HepG2 (cell line): ENCODE measurements at regions not wholly inside any gene's neighbourhood (a gene's known extent, or its start where the extent isn't known, plus 50 kb on each side); places are given as distances from the start of the nearest gene placed in this dataset.
"Not testable (repeated sequence)": the region's sequence is repeated elsewhere in the genome, so short reads cannot be mapped to it uniquely, and the experiment has no call there.

ENCODE experiments used
- ATAC-seq: fragments of 200-7000 bp; cut with Tn5 transposase; 3 replicates; pipeline ENCODE4 v1.9.1; 2020; ENCODE audit warnings: mild to moderate bottlenecking, moderate library complexity
- BruUV-seq: library from RNA; stranded (reverse); fragments of 400-500 nt; replicated peaks from 2 replicates; lab custom pipeline; 2021; lab: Mats Ljungman, UMichigan
- CTCF ChIA-PET: fragments of 300-600 bp; formaldehyde crosslinking; extraction: SDS; loops from one replicate; lab custom pipeline; 2021; ENCODE audit warnings: low total read pairs, inconsistent platforms, low intra/inter-chr PET ratio; lab: Yijun Ruan, JAX
- POLR2A ChIA-PET: fragments of 350-600 bp; sonication (Branson Sonifier 250); formaldehyde crosslinking; loops from one replicate; lab custom pipeline; 2020; ENCODE audit warnings: antibody characterized with exemption, inconsistent platforms; lab: Yijun Ruan, JAX
- DNase-seq: peaks from one replicate; pipeline ENCODE4 v3.0.0-alpha.2; 2015; ENCODE audit warnings: low spot score
- FAIRE-seq: peaks from 3 replicates; lab custom pipeline; 2011; peaks lifted over from hg19 to GRCh38; lab: Jason Lieb, UNC
- H2AFZ ChIP-seq: one replicate; pipeline ENCODE4 v1.6.1; 2011; ENCODE audit warnings: low read length, inconsistent platforms
- H3K27ac ChIP-seq: fragments of 300-600 bp; 3 replicates; pipeline ENCODE4 v1.8.0; 2011; ENCODE audit warnings: mixed run types, mild to moderate bottlenecking, mixed read lengths, low read length, inconsistent platforms; ENCODE audit not compliant: insufficient read depth; ENCODE audit errors: extremely low read length
- H3K27me3 ChIP-seq, 2 experiments: fragments of 200-600 bp in 1 of 2; 2 replicates in 1 of 2; 3 replicates in 1 of 2; pipeline versions ENCODE4 v1.6.0 to v1.8.0; 2011; ENCODE audit warnings: low read length in 2 of 2, mild to moderate bottlenecking in 2 of 2, moderate library complexity in 2 of 2, inconsistent platforms in 1 of 2; ENCODE audit not compliant: insufficient read depth in 2 of 2, control insufficient read depth in 1 of 2
- H3K36me3 ChIP-seq, 2 experiments: fragments of 200-600 bp in 1 of 2; replicated peaks in 1 of 2; 2 replicates in 1 of 2; 3 replicates in 1 of 2; pipeline versions ENCODE4 v1.5.1 to v1.8.0; 2011; ENCODE audit warnings: low read length in 2 of 2, inconsistent platforms in 1 of 2; ENCODE audit not compliant: insufficient read depth in 2 of 2, control insufficient read depth in 1 of 2
- H3K4me1 ChIP-seq: 2 replicates; pipeline ENCODE4 v1.5.1; 2012; ENCODE audit warnings: low read length, inconsistent platforms; ENCODE audit not compliant: insufficient read depth
- H3K4me2 ChIP-seq: 2 replicates; pipeline ENCODE4 v1.6.0; 2011; ENCODE audit warnings: low read depth, low read length, inconsistent platforms
- H3K4me3 ChIP-seq, 3 experiments: fragments of 200-600 bp in 1 of 3; sonication (generic), shearing (Covaris generic) in 1 of 3; replicated peaks in 1 of 3; 2 replicates each; pipeline ENCODE4 v1.5.1; 2011 to 2016; ENCODE audit warnings: low read length in 3 of 3, inconsistent platforms in 2 of 3, low read depth in 2 of 3, mild to moderate bottlenecking in 2 of 3, control low read depth in 1 of 3, mixed read lengths in 1 of 3; ENCODE audit not compliant: insufficient read depth in 1 of 3
- H3K79me2 ChIP-seq: one replicate; pipeline ENCODE4 v1.6.1; 2011; ENCODE audit warnings: low read length, inconsistent platforms; ENCODE audit not compliant: insufficient read depth
- H3K9ac ChIP-seq: 2 replicates; pipeline ENCODE4 v1.6.0; 2011; ENCODE audit warnings: mild to moderate bottlenecking, low read depth, low read length, inconsistent platforms; ENCODE audit not compliant: insufficient read depth
- H3K9me3 ChIP-seq: 2 replicates; pipeline ENCODE4 v1.5.1; 2012; ENCODE audit warnings: mild to moderate bottlenecking, low read length
- H4K20me1 ChIP-seq: 2 replicates; pipeline ENCODE4 v1.6.0; 2011; ENCODE audit warnings: inconsistent platforms, mild to moderate bottlenecking, low read length, moderate library complexity; ENCODE audit not compliant: insufficient read depth
- RBAK ChIP-seq: sonication (generic); formaldehyde crosslinking; IDR thresholded peaks from 2 replicates; pipeline ENCODE4 v1.5.1; 2020; ENCODE audit warnings: mild to moderate bottlenecking, missing genetic modification reagents
- RFX5 ChIP-seq: IDR thresholded peaks from 2 replicates; pipeline ENCODE4 v1.6.1; 2011; ENCODE audit warnings: low read depth, low read length, improper control_type of control experiment
- ZBTB25 ChIP-seq: IDR thresholded peaks from 2 replicates; pipeline ENCODE4 v1.6.1; 2018; ENCODE audit warnings: missing genetic modification reagents
- ZNF407 ChIP-seq: sonication (generic); formaldehyde crosslinking; IDR thresholded peaks from one replicate; pipeline ENCODE4 v1.5.1; 2020; ENCODE audit warnings: mild to moderate bottlenecking, missing genetic modification reagents; ENCODE audit errors: not compliant biosample characterization
- ZNF552 ChIP-seq: sonication (generic); formaldehyde crosslinking; IDR thresholded peaks from 2 replicates; pipeline ENCODE4 v1.9.0; 2022; ENCODE audit warnings: missing genetic modification reagents, mild to moderate bottlenecking, borderline replicate concordance
- ZNF614 ChIP-seq: IDR thresholded peaks from 2 replicates; pipeline ENCODE4 v1.6.1; 2018; ENCODE audit warnings: missing biosample characterization, missing genetic modification reagents, inconsistent platforms, borderline replicate concordance
- whole genome bisulfite sequencing: methylation state at CpG from one replicate; pipeline ENCODE4 v1.1.6; 2017; ENCODE audit warnings: low lambda C conversion rate; 5-methylcytosine and 5-hydroxymethylcytosine counted together
- in situ Hi-C: cut with HindIII; loops from 2 replicates; pipeline ENCODE4 v1.10.0; 2017; ENCODE audit warnings: low pct_unique_long_range_greater_than_20kb; ENCODE audit not compliant: extremely low pct_ligation_motif_present
- intact Hi-C: fragments of 100-400 bp; cut with micrococcal nuclease; formaldehyde crosslinking; loops from one replicate; pipeline ENCODE4 v1.10.0; 2022; ENCODE audit not compliant: unreplicated experiment

- no peak for TF ChIP-seq ZNF614
- no peak for TF ChIP-seq RBAK (CRISPR knock-in tag)
- TF ChIP-seq RFX5, result no peak
- no peak for TF ChIP-seq ZBTB25 (CRISPR knock-in tag)
Observed at GRCh38 chr5:89324990-89325389, 442.0 kb upstream of the MEF2C start (continued).

GRCh38 chr5:89320421-89321277 is 437.7 kb upstream of the MEF2C start:
- no TSS peak for BruUV-seq
- Histone ChIP-seq H4K20me1 (no peaks in the 10 kb centered on the region), H2AFZ (no peak overlapping the region), H3K79me2 (no peaks in the 10 kb centered on the region), H3K9ac (no peak overlapping the region), H3K9me3 (no peaks in the 10 kb centered on the region), H3K4me1 (no peaks in the 10 kb centered on the region), H3K4me3 (no peak overlapping the region), H3K27me3 (no peaks in the 10 kb centered on the region), H3K27ac (no peak overlapping the region), H3K4me2 (no peak overlapping the region), H3K36me3 (no peaks in the 10 kb centered on the region)
- in situ Hi-C loops (no loop called here), intact Hi-C loops (no loop called here)
- 13% methylated on average over 3 of the region's 3 CpGs for whole genome bisulfite sequencing
- FAIRE-seq (no peak), DNase-seq (no peak), ATAC-seq (no peak)
- ChIA-PET POLR2A (no interaction called here), CTCF (no interaction called here)
- TF ChIP-seq ZNF407 (CRISPR knock-in tag), result no peak
- no peak for TF ChIP-seq ZNF552

GRCh38 chr5:89317838-89318237 is 434.9 kb upstream of the MEF2C start:
- H3K9me3 ChIP-seq, H3K27ac ChIP-seq, H2AFZ ChIP-seq, H3K4me2 ChIP-seq, FAIRE-seq, BruUV-seq, intact Hi-C loops, H3K4me3 ChIP-seq, in situ Hi-C loops, H3K4me1 ChIP-seq, H4K20me1 ChIP-seq, CTCF ChIA-PET, DNase-seq, POLR2A ChIA-PET, ATAC-seq, H3K36me3 ChIP-seq, H3K79me2 ChIP-seq, H3K9ac ChIP-seq, H3K27me3 ChIP-seq: not testable (repeated sequence)
- WGBS, result 51% methylated on average over 20 of the region's 20 CpGs
